SU-DHL-6 (cell line): ENCODE measurements at regions not wholly inside any gene's neighbourhood (a gene's known extent, or its start where the extent isn't known, plus 50 kb on each side); places are given as distances from the start of the nearest gene placed in this dataset.

ENCODE experiments used
- H2AFZ ChIP-seq: fragments of 200-600 bp; sonication (generic); 2 replicates; pipeline ENCODE4 v1.6.1; 2014; ENCODE audit warnings: low read depth, mild to moderate bottlenecking, moderate library complexity, mixed read lengths, antibody characterized with exemption, low read length; ENCODE audit not compliant: severe bottlenecking
- H3F3A ChIP-seq: fragments of 200-600 bp; shearing (Covaris generic); 2 replicates; pipeline ENCODE4 v1.6.0; 2016; ENCODE audit warnings: antibody characterized with exemption, mild to moderate bottlenecking; ENCODE audit not compliant: insufficient read depth
- H3K27ac ChIP-seq: fragments of 200-600 bp; sonication (generic); 2 replicates; pipeline ENCODE4 v1.5.1; 2016; ENCODE audit warnings: low read depth, mild to moderate bottlenecking, low read length, moderate library complexity, mixed read lengths
- H3K27me3 ChIP-seq: fragments of 200-600 bp; sonication (generic), shearing (Covaris generic); 2 replicates; pipeline ENCODE4 v1.6.0; 2014; ENCODE audit warnings: mild to moderate bottlenecking, low read length
- H3K36me3 ChIP-seq: fragments of 200-600 bp; sonication (generic); 2 replicates; pipeline ENCODE4 v1.6.1; 2014; ENCODE audit warnings: mild to moderate bottlenecking, low read length, mixed read lengths
- H3K4me2 ChIP-seq: fragments of 300-600, 200-600 bp; shearing (Covaris generic), sonication (generic); 2 replicates; pipeline ENCODE4 v1.6.0; 2014; ENCODE audit warnings: low read length, low read depth, mild to moderate bottlenecking; ENCODE audit not compliant: poor library complexity, severe bottlenecking
- H3K4me3 ChIP-seq: fragments of 200-600 bp; sonication (generic); 2 replicates; pipeline ENCODE4 v1.5.1; 2014; ENCODE audit warnings: antibody characterized with exemption, low read length, mild to moderate bottlenecking, mixed read lengths; ENCODE audit not compliant: insufficient read depth, poor library complexity, severe bottlenecking
- H3K79me2 ChIP-seq: fragments of 200-600 bp; sonication (generic); 2 replicates; pipeline ENCODE4 v1.6.1; 2014; ENCODE audit warnings: mild to moderate bottlenecking, low read length, moderate library complexity; ENCODE audit not compliant: insufficient read depth
- H3K9ac ChIP-seq: fragments of 200-600 bp; sonication (generic); 2 replicates; pipeline ENCODE4 v1.7.0; 2014; ENCODE audit warnings: mild to moderate bottlenecking, low read length
- H3K9me2 ChIP-seq: fragments of 200-600 bp; sonication (generic); replicated peaks from 2 replicates; pipeline ENCODE4 v1.6.1; 2014; ENCODE audit warnings: low read length; ENCODE audit not compliant: insufficient read depth
- H3K9me3 ChIP-seq: fragments of 200-600 bp; sonication (generic); 2 replicates; pipeline ENCODE4 v1.6.1; 2014; ENCODE audit warnings: low read length, mixed read lengths; ENCODE audit not compliant: insufficient read depth
- H4K20me1 ChIP-seq: fragments of 200-600 bp; sonication (generic); 2 replicates; pipeline ENCODE4 v1.6.1; 2014; ENCODE audit warnings: low read depth, mild to moderate bottlenecking, antibody characterized with exemption, low read length, moderate library complexity, mixed read lengths
- EZH2phosphoT487 ChIP-seq: fragments of 200-600 bp; sonication (generic), shearing (Covaris generic); conservative IDR thresholded peaks from 2 replicates; pipeline ENCODE4 v1.6.1; 2018; ENCODE audit warnings: mild to moderate bottlenecking, antibody characterized with exemption, low read length, moderate library complexity, mixed read lengths
- TF ChIP-seq, protein P1 (sequence below): fragments of 200-600 bp; sonication (generic); IDR thresholded peaks from one replicate; pipeline ENCODE4 v1.5.1; 2017; ENCODE audit warnings: antibody characterized with exemption, mild to moderate bottlenecking, low read length, moderate library complexity; ENCODE audit not compliant: insufficient read depth, poor library complexity, severe bottlenecking

- Histone ChIP-seq H3K9ac (no peak overlapping the region), H3K9me3 (no peaks in the 10 kb centered on the region), H3K9me2 (no peaks in the 10 kb centered on the region), H3F3A (no peaks in the 10 kb centered on the region), H2AFZ (no peak overlapping the region), H3K79me2 (no peaks in the 10 kb centered on the region), H4K20me1 (no peaks in the 10 kb centered on the region), H3K27me3 (no peaks in the 10 kb centered on the region), H3K36me3 (no peaks in the 10 kb centered on the region), H3K27ac (no peak overlapping the region), H3K4me2 (no peak overlapping the region), H3K4me3 (no peak overlapping the region)
- TF ChIP-seq EZH2phosphoT487: no peak
- TF ChIP-seq, protein P1, sequence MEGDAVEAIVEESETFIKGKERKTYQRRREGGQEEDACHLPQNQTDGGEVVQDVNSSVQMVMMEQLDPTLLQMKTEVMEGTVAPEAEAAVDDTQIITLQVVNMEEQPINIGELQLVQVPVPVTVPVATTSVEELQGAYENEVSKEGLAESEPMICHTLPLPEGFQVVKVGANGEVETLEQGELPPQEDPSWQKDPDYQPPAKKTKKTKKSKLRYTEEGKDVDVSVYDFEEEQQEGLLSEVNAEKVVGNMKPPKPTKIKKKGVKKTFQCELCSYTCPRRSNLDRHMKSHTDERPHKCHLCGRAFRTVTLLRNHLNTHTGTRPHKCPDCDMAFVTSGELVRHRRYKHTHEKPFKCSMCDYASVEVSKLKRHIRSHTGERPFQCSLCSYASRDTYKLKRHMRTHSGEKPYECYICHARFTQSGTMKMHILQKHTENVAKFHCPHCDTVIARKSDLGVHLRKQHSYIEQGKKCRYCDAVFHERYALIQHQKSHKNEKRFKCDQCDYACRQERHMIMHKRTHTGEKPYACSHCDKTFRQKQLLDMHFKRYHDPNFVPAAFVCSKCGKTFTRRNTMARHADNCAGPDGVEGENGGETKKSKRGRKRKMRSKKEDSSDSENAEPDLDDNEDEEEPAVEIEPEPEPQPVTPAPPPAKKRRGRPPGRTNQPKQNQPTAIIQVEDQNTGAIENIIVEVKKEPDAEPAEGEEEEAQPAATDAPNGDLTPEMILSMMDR: no peak
Measured at GRCh38 chr1:89472253-89472652, 52.4 kb upstream of the LRRC8B start.

GRCh38 chr1:89472886-89473417, 51.7 kb upstream of the LRRC8B start:
- H3K79me2 ChIP-seq: no peaks in the 10 kb centered on the region
- H4K20me1 ChIP-seq: no peaks in the 10 kb centered on the region
- H2AFZ ChIP-seq: no peak overlapping the region
- no peaks in the 10 kb centered on the region for H3K27me3 ChIP-seq
- no peaks in the 10 kb centered on the region for H3F3A ChIP-seq
- H3K4me2 ChIP-seq: no peak overlapping the region
- H3K9me3 ChIP-seq: no peaks in the 10 kb centered on the region
- H3K27ac ChIP-seq: no peak overlapping the region
- H3K9ac ChIP-seq: no peak overlapping the region
- H3K9me2 ChIP-seq: no peaks in the 10 kb centered on the region
- no peaks in the 10 kb centered on the region for H3K36me3 ChIP-seq
- no peak overlapping the region for H3K4me3 ChIP-seq
- TF ChIP-seq, protein P1: no peak
- TF ChIP-seq EZH2phosphoT487: no peak
